CD4-positive, alpha-beta T cell treated with Interferon gamma for 1 hour (primary cell): ENCODE measurements at regions not wholly inside any gene's neighbourhood (a gene's known extent, or its start where the extent isn't known, plus 50 kb on each side); places are given as distances from the start of the nearest gene placed in this dataset.
A peak's percentile ranks its signal among the peaks of the same experiment; 100 is the strongest.
"Not testable (repeated sequence)": the region's sequence is repeated elsewhere in the genome, so short reads cannot be mapped to it uniquely, and the experiment has no call there.

Experiments
- DNase-seq: peaks from one replicate; pipeline ENCODE4 v3.0.0-alpha.2; 2020

DNA sequence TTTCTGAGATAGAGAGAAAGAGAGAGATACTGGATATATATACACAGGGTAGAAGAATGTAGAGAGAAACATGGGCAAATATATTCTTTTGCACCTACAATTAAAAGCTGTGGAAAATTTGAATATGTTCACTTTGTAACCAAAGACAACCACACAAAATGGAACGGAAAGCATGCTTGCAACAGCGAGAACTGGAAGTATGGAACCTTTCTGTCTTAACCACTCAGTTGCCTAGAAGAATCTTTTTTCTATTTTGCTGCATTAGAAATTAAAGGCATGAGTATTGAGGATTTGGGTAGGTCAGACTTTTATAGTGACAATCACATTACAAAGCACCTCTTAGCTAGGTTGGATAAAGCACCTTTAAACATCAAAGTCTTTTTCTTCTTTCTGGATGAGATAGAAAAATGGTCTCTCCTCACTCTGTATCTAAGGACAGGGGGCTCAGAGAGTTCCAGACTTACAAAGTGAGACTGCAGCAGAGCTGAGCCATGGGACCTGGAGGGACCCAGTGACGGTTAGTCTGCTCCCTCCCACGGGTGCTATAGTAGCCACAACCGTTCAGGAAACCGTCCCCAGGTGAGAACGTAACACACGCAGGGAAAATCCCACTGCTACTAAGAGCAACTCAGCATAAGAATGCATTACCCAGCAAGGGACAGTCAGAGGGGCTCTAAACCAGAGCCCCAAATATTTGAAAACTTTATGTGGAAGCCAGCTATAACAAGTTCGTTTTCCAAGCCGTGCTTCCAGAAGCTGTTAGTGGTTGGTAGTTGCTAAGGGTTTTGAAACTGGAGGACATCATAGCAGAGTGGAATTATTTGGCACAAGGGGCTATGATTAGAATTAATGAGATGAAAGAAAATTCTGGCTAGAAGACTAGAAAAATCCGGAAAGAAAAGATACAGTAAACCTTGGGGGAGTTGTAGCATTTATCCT, 97.1 kb downstream of the DAD1 start:
- peak; percentile 68 for DNase-seq

DNA sequence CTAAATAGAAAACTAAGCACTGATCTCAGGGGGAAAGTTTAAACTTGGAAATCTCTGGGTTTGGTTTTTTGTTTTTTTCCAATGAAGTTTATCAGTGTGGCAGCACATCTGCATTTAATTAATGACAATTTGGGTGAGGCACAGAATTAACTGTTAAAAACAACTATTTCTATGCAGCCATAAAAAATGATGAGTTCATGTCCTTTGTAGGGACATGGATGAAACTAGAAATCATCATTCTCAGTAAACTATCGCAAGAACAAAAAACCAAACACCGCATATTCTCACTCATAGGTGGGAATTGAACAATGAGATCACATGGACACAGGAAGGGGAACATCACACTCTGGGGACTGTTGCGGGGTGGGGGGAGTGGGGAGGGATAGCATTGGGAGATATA, 98.0 kb downstream of the DAD1 start:
- DNase-seq = not testable (repeated sequence)

DNA sequence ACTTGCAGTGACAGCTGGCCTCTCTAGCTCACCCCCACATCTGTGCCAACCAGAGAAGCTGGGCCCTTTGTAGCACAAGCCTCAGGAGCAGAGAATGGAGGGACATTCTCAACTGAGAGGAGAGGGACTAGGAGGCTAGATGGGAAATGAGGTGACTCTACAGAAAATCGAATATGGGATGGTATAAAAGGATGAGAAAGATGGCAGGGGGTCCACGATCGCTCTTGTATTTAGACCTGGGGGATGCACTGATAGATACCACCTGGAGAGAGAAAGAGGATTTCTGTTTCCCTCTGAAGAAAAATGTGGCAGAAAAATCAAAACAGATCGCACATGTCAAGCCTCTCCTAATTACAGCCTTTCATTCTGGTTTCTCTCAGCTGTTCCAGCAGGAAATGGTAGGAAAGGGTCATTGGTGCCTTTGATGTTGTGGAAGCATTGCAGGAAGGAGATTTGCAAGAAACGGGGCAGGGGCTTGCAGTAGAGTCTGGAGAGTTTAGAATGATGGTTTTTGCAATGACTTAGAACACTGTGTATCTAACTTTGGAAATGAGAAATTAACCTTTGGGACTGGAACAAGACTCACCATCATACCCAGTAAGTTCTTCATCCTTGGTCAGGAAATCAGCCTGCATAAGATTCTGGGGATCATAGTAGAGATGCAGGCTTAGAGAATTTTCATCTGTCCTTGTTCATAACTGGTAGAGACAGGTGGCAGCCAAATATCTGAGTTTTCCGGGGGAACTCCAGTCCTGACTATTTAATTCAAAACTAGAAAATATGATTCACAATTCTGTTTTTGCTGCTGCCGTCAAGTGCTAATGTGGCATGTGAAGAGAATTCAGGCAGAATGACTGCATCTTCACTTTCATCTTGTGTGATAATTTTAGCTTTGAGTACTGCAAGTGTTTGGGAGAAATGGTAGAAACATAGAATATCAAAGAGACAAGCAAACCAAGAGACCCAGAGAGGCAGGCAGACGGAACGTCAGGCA, 98.8 kb downstream of the DAD1 start:
- DNase-seq = no peak

DNA sequence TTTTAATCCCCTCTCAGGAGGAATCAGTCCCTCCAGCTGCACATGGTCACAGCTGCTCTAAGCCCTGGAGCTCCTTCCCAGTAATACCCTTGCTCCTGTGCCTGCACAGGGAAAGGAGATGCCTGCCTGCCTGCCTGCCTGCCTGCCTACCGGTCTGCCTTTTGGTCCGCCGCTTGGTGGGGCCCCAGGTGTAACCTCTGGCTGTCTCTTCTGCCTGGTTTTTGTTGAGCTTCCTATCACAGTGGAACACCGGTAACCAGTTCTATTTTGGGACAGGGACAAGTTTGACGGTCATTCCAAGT, 99.8 kb downstream of the DAD1 start:
- no peak for DNase-seq

DNA sequence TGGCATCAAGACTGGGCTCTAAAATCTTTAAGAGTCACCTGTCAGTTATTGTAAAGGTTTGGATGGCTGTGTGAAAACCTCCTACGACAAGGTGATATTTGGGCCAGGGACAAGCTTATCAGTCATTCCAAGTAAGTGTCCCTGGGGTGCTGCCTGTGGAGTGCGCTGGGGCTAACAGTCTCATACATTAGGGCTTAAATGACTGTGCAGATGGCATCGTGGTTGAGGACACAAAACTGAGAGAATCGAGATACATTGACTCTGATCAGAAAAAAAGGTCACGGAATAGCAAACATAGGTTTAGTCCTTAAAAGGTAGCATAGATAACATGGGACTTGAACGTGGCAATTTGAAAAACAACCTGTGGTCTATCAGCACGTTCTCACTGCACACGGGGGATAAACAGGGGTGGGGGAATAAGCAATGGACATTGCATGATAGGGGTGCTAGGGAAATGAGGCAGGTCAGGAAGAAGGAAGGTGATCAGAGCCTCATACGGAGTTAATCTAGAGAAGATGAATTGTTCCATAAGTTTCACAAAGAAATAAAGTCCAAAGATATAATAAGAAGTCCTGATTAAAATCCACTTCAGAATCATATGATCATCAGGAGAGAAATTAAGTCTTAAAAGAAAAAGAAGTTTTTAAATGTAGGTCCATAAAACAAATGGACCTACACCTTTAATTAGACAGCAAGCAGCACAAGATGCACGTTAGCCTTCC, 100.3 kb downstream of the DAD1 start:
- no peak for DNase-seq

DNA sequence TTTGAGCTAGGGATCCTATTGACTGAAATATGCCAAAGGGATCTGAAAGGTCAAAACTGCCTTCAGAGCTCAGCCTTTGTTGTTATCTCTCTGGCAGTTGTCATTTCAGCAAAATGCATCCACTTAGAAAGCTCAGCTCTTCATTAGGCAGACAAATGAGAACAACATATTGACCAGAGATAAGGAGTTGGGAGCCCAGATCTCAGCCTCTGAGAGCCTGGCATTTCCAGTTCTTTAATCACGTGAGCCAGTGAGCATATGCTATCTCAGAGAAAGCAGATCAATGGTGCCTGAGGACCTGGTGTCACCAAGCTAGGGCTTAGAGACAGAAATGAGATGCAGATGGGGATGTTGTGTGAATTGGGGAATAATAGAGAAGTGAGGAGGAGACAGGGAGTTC, 101.1 kb downstream of the DAD1 start:
- no peak for DNase-seq

DNA sequence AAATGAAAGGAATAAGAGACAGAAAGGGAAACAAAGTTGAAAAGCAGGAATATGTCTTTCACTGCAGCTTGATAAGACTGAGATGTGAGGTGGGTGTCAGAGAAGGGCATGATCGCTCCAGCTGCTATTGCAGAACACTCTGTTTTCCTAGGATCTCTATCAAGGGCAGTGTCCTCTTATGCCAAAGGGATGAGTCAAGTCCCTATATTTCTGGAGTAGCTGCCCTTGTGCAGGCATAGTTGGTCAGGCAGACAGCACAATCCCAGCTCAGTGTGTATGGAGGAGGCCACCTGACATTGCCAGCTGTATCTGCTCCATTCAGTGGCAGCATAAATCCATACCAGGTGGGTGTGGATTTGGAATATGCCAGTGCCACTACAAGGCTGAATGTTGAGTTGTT, 101.6 kb downstream of the DAD1 start:
- DNase-seq = no peak

DNA sequence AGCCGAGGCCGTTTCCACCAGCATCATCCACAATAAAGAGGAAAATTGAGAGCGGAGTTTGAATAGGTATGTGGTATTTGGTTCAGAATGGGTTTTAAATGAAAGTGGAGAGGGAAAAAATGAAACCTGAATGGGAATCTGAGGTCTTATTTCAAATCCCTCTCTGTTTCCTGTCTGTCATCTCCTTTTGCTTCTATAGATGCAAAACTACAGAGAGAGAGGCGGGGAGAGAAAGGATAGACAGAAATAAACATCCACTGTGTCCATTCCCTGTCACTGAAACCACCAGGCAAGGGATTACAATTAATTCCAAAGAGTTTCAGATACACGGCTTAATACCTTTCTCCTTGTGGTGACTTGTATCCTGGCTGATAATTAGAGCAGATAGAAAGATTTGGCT, 102.3 kb downstream of the DAD1 start:
- DNase-seq = no peak

DNA sequence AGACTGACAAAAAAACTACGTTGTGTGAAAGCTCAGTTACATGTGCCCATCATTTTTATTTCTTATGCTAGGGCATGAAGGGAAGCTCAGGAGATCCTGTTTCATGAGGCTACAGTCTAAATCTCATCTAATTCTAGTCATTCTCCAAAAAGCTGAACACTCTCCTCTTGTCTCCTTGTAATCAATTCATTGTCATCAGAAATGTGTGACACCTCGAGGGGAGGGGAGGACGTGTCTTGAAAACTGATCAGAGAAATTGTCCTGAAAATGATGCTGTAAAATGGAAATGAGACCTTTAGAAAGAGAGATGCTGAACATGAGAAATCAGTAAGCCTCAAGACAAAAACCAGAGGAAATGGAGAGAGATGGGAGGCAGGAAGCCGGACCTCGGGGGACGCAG, 103.4 kb downstream of the DAD1 start:
- no peak for DNase-seq

DNA sequence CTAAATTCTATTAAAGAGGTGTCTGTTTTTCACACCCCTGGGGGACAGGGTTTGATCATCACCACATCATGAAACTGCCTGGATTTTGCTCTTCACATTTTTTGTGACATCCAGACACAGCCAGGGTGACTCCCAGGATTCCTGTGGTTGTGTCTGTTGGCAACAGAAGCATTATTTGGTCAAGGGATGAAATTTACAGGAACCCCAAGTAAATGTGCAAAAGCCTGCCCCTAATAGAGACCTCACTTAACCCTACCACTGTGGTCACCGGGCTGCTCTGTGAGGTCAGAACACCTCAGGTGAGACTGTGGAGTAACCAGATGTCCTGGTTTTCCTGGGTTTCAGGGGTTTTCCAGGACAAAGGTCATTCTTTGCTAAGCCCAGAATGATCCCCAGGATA, 103.8 kb downstream of the DAD1 start:
- no peak for DNase-seq

DNA sequence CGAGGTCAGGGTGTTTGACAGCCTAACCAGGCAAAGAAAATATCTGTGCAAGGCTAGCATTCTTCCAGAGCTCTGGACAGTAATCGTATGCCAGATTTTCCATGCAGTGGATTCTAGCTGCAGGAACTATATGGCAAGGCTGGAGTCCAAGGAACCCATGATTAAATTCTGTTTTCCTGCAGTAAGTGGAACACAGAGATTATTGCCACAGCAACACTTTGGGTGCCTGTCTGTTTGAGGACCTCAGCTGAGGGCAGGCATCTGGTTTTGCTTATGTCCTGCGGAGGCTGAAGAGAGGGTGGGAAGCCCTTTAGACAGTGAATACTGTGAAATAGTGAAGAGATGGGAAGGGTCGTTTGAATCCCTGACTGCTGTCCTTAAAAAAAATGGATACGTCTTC, 104.4 kb downstream of the DAD1 start:
- DNase-seq = no peak

DNA sequence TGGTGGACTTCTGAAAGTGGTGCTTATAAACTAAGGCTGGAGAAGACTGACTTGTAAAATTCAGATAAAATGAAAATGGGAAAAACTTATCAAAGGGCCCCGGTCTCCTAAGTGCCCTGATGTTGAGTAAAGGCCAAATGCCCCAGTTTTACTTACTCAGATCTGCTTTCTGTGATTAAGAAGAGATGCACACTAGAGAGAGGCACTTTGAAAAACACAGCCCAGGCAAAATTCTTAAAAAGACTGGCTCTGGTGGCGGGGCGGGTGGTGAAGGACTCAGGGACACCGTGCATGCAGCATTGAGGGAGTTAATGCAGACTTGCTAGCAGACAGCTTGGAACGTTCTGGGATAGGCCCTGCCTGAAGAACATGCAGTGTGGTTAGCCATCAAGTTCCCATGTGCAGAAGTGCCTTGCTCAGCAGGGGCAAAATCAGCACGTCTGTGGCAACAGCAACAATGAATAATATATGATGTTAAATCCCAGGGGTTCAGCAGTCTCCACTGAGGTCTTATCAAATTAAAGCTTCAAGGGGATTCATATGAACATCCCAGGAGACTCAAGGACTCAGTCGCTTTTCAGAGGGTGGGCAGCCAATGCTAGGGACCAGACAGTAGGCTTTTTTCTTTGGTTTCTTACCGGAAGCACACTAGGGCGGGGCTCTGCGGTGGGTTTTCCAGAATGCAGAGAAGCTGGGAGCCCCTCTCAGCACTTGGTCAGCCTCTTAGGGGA, 105.0 kb downstream of the DAD1 start:
- no peak for DNase-seq

DNA sequence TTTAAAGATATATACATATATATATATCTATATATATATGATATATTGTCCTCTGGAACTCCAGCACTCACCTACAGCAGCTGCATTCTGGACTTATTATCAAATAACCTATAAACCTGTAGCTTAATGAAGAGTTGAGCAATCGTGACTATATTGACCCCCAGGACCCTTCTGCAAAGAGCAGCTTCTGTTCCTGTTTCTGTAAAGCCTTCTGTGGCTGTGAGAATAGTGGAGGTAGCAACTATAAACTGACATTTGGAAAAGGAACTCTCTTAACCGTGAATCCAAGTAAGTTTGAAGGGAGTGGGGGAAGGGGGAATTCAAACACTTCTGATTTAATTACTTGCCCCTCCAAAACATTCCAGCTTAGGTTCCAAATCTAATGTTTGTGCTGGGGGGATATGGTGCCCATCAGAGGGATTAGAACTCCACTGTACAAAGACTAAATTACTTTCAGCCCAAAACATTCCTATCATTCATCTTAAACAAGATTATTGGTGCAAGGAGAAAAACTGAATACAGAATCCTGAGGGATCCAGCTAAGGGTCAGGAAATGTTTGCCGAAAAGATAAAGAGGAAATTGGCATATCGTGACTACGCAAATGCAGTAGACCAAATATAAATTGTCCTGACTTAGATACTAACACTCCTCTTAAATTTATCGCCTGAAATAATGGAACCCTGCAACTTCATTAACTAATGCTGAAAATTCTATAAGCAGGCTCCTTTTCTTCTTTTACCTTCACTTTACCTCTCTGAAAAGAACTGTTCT, 106.1 kb downstream of the DAD1 start:
- DNase-seq = no peak

DNA sequence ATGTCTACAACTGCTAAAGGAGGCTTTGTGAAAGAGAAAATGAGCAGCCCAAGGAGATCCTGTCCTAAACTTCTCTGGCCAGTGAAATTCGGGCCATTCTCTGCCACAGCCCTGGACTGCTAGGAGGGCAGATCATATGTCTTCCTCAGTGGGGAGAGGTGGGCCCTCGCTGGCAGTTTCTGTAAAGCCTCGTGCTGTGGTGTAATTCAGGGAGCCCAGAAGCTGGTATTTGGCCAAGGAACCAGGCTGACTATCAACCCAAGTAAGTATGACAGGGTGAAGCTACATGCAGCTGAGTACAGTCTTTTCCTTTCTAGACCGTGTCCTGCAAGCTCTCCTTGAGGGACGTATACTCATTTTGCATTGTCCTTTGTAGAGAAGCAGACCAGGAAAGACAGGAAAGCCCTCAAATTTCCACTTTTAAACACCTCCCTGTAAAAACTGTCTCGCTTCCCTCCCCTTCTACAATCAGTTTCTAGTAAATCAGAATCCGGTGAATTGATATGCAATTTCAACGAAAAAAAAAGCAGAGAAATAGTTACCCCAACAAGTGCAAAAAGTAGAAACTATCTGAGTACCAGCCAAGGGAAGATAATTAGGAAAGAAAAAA, 106.8 kb downstream of the DAD1 start:
- no peak for DNase-seq

DNA sequence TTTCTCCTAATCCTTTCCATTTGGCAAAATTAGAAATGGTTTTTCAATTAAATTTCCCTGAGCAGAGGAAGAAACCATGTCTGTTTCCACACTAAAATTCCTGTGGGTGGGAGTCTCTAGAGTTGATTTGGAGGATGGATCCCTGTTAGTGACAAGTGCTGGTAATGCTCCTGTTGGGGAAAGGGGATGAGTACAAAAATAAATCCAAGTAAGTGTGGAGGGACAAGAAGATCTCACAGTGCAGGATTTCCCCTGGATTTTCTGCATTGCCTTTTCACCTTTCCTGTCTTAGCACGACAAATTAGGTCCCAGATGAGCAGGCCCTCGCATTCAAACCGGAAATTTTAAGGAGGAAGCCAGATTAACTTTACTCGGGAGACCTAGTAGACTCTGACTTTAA, 107.5 kb downstream of the DAD1 start:
- DNase-seq = no peak

DNA sequence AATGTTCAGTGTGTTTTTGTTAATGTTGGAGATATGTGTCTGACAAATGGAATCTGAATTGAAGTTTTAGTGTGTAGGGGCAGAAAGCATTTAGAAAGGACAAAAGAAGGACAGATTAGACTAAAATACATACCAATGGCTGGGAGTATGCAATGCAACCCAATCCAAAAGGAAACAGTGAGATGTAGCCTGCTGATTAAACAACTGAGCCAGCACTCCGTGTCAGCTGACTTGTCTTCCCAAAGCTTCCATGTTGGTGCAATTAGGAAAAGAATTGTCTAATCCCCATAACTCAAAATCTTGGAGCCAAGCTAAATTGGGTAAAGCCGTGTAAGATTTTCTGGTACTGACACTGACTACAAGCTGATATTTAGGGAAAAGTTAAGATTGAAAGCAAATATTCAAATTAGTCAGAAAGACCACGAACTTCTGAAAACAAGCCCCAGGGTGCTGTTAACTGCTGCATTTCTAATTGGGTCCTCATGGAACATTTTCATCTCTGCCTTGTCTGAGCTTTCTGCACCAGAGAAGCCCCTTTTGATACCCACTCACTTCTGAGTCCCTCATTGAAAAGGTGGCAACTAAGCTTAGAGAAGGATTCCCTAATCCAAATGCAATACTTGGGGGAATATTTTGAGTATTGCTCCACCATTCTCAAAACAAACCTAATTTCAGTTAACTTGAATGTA, 109.1 kb downstream of the DAD1 start:
- no peak for DNase-seq

DNA sequence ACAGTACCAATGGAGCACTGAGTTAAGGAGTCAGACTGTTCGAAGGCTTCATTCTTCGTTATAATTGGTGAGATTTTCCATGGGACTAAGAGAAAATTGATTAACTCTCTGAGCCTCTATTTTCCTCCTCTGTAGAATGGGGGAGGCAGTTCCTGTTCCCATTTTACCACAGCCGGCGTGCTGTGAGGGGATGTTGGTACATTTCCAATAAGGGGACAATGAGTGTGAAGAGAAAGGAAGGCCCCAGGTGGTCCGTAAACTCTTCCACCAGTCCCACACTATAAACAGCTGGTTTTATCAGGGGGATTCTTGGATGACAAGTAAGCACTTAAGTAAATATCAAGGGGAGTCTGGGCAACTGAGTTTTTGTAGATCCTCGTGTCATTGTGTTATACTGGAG, 109.9 kb downstream of the DAD1 start:
- DNase-seq = no peak

DNA sequence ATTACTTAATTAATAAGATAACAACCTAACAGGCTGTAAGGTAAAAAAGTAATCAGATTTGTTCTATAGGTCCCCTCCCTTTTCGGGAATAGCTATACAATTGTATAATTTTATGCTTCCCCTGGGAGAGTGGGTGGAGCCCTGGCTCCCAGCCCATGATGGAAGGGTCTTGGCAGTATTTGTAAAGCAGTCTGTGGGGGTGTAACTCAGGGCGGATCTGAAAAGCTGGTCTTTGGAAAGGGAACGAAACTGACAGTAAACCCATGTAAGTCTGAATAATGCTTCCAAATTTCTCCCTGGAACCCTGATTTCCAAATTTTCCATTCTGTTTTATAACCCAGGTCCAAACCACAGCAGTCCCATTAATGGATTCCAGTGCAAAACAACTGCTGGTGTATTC, 110.4 kb downstream of the DAD1 start:
- DNase-seq = no peak

DNA sequence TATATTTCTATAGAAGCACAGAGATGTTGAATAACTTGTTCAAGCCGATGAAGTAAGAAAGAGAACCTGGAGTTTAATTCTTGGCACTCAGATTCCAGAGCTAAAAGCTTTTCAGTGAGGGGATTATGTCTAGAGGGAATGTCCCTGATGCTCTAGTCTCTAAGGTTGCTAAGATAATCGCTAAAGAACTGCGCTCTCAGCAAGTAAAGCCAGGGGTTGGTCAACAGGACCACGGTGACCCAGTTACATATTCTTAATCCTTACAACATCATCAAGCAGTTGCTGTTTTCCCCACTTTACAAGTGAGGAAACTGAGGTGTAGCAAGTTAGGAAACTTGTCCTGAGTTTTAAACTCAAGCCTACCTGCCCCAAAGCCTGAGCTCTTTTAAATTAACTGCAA, 110.8 kb downstream of the DAD1 start:
- DNase-seq = no peak

DNA sequence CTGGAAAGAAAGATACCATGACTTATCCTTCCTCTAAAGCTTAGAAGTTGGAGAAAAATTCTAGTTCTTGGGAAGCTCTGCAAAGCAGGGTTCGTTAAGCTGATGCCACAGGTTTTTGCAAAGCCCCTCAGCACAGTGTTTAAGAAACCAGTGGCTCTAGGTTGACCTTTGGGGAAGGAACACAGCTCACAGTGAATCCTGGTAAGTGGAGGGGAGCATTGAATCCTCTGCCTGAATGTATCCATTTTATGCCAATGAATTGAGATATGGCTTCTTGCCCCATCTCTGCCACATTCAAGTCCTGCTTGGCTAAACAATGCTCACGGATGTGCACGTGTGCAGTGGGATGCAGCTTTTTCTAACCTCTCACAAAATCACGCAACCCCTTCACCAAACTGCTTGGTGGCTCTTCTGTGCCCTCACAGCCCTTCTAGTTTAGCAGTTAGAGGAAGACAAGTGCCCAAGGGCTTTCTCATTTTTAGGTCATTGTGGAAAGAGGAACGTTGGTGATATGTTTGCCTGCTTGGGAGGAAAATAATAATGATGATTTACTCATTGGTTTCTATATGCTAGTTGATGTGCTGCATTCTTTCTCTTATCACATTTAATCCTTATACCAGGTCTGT, 111.3 kb downstream of the DAD1 start:
- DNase-seq = no peak
